Panc1 (cell line): ENCODE measurements at regions not wholly inside any gene's neighbourhood (a gene's known extent, or its start where the extent isn't known, plus 50 kb on each side); places are given as distances from the start of the nearest gene placed in this dataset.

Experiments used
- ATAC-seq: fragments of 200-7000 bp; cut with Tn5 transposase; 2 replicates; pipeline ENCODE4 v1.9.1; 2020; ENCODE audit warnings: mild to moderate bottlenecking, moderate library complexity
- BruUV-seq: library from RNA; stranded (reverse); fragments of 400-500 nt; replicated peaks from 2 replicates; lab custom pipeline; 2021; lab: Mats Ljungman, UMichigan
- CTCF ChIA-PET: fragments of 300-600 bp; sonication (Branson Sonifier 250); formaldehyde crosslinking; loops from one replicate; lab custom pipeline; 2022; ENCODE audit warnings: antibody characterized with exemption; lab: Charles Lee
- POLR2A ChIA-PET: fragments of 300-600 bp; sonication (Branson Sonifier 250); formaldehyde crosslinking; loops from one replicate; lab custom pipeline; 2022; ENCODE audit warnings: antibody characterized with exemption; lab: Charles Lee
- DNase-seq: peaks from one replicate; pipeline ENCODE4 v3.0.0-alpha.2; 2010; ENCODE audit warnings: low read depth, low spot score
- H3K27ac ChIP-seq: 2 replicates; pipeline ENCODE4 v1.5.1; 2011; ENCODE audit warnings: mild to moderate bottlenecking, low read length, inconsistent platforms
- H3K27me3 ChIP-seq: fragments of 200-500 bp; sonication (Bioruptor generic); 2 replicates; pipeline ENCODE4 v1.6.0; 2014; ENCODE audit warnings: low read length, inconsistent platforms; ENCODE audit not compliant: control insufficient read depth, insufficient read depth
- H3K36me3 ChIP-seq: fragments of 200-500 bp; sonication (Bioruptor generic); 2 replicates; pipeline ENCODE4 v1.5.1; 2014; ENCODE audit warnings: inconsistent platforms, mild to moderate bottlenecking, low read length, moderate library complexity; ENCODE audit not compliant: control insufficient read depth, insufficient read depth
- H3K4me1 ChIP-seq: 2 replicates; pipeline ENCODE4 v1.5.1; 2011; ENCODE audit warnings: inconsistent platforms, mild to moderate bottlenecking, low read length, moderate library complexity; ENCODE audit not compliant: control insufficient read depth, insufficient read depth
- H3K4me3 ChIP-seq, 2 experiments: 2 replicates each; pipeline ENCODE4 v1.5.1; 2011 to 2012; ENCODE audit warnings: low read depth in 2 of 2, low read length in 2 of 2, mild to moderate bottlenecking in 2 of 2, inconsistent platforms in 1 of 2, moderate library complexity in 1 of 2
- H3K9me3 ChIP-seq: fragments of 200-500 bp; sonication (Bioruptor generic); 2 replicates; pipeline ENCODE4 v1.5.1; 2014; ENCODE audit warnings: low read depth, mild to moderate bottlenecking, inconsistent platforms, low read length, moderate library complexity; ENCODE audit not compliant: control insufficient read depth, insufficient read depth
- POLR2AphosphoS5 ChIP-seq: IDR thresholded peaks from 2 replicates; pipeline ENCODE4 v1.6.1; 2012; ENCODE audit warnings: mild to moderate bottlenecking, low read depth, low read length, moderate library complexity
- SIN3A ChIP-seq: IDR thresholded peaks from 2 replicates; pipeline ENCODE4 v1.6.1; 2012; ENCODE audit warnings: low read depth, mild to moderate bottlenecking, low read length, moderate library complexity, borderline replicate concordance; ENCODE audit not compliant: insufficient read depth
- TCF7L2 ChIP-seq: IDR thresholded peaks from 2 replicates; pipeline ENCODE4 v1.6.1; 2011; ENCODE audit warnings: mild to moderate bottlenecking, low read depth, low read length, inconsistent platforms
- in situ Hi-C: cut with HindIII; loops from 2 replicates; pipeline ENCODE4 v1.10.0; 2016; ENCODE audit warnings: low sequenced_read_pairs, low pct_unique_long_range_greater_than_20kb
- intact Hi-C: fragments of 100-400 bp; cut with micrococcal nuclease; formaldehyde crosslinking; loops from one replicate; pipeline ENCODE4 v1.10.0; 2022; ENCODE audit not compliant: unreplicated experiment
- TF ChIP-seq, protein P1 (sequence below), 2 experiments: IDR thresholded peaks; 2 replicates each; pipeline ENCODE4 v1.6.1; 2011 to 2012; ENCODE audit warnings: low read depth in 2 of 2, control low read depth in 1 of 2, low read length in 1 of 2, mild to moderate bottlenecking in 1 of 2, moderate library complexity in 1 of 2; ENCODE audit not compliant: insufficient read depth in 1 of 2
- TF ChIP-seq, protein P2 (sequence below): fragments of 450-650 bp; IDR thresholded peaks from 2 replicates; pipeline ENCODE4 v1.5.1; 2017; ENCODE audit warnings: mild to moderate bottlenecking

DNA sequence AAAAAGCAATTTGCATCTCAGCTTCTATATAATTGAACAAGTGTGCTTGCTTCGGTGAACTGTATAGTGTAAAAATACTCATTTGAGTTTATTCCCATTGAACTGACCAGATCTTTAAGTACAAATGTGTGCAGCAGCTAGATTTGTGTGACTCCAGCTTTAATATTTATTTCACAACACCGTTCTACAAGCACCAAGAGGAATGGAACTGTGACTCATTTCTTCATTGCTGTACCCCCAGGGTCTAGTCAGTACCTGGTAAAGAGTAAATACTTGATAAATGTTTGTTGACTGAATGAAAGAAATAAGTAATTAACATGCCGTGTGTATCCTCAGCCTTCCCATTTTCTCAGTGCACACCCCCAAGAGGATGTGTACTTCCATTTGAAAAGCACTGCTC is 464.8 kb downstream of the CBLN4 start:
- no peaks in the 10 kb centered on the region for H3K27me3 ChIP-seq
- BruUV-seq, result no TSS peak
- H3K36me3 ChIP-seq, result no peaks in the 10 kb centered on the region
- no peak for ATAC-seq
- in situ Hi-C loops, result no loop called here
- no peak overlapping the region for H3K4me3 ChIP-seq
- ChIA-PET CTCF (no interaction called here), POLR2A (no interaction called here)
- no peaks in the 10 kb centered on the region for H3K9me3 ChIP-seq
- intact Hi-C loops, result no loop called here
- TF ChIP-seq SIN3A, result no peak
- TF ChIP-seq, protein P1, sequence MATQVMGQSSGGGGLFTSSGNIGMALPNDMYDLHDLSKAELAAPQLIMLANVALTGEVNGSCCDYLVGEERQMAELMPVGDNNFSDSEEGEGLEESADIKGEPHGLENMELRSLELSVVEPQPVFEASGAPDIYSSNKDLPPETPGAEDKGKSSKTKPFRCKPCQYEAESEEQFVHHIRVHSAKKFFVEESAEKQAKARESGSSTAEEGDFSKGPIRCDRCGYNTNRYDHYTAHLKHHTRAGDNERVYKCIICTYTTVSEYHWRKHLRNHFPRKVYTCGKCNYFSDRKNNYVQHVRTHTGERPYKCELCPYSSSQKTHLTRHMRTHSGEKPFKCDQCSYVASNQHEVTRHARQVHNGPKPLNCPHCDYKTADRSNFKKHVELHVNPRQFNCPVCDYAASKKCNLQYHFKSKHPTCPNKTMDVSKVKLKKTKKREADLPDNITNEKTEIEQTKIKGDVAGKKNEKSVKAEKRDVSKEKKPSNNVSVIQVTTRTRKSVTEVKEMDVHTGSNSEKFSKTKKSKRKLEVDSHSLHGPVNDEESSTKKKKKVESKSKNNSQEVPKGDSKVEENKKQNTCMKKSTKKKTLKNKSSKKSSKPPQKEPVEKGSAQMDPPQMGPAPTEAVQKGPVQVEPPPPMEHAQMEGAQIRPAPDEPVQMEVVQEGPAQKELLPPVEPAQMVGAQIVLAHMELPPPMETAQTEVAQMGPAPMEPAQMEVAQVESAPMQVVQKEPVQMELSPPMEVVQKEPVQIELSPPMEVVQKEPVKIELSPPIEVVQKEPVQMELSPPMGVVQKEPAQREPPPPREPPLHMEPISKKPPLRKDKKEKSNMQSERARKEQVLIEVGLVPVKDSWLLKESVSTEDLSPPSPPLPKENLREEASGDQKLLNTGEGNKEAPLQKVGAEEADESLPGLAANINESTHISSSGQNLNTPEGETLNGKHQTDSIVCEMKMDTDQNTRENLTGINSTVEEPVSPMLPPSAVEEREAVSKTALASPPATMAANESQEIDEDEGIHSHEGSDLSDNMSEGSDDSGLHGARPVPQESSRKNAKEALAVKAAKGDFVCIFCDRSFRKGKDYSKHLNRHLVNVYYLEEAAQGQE (IDR thresholded peaks at IDR 0.05; ENCODE audit: insufficient read depth in 1 of 2, low read depth in 2 of 2, low read length in 1 of 2), result no peak
- no peak for TF ChIP-seq POLR2AphosphoS5
- no peak for TF ChIP-seq TCF7L2
- TF ChIP-seq, protein P2, sequence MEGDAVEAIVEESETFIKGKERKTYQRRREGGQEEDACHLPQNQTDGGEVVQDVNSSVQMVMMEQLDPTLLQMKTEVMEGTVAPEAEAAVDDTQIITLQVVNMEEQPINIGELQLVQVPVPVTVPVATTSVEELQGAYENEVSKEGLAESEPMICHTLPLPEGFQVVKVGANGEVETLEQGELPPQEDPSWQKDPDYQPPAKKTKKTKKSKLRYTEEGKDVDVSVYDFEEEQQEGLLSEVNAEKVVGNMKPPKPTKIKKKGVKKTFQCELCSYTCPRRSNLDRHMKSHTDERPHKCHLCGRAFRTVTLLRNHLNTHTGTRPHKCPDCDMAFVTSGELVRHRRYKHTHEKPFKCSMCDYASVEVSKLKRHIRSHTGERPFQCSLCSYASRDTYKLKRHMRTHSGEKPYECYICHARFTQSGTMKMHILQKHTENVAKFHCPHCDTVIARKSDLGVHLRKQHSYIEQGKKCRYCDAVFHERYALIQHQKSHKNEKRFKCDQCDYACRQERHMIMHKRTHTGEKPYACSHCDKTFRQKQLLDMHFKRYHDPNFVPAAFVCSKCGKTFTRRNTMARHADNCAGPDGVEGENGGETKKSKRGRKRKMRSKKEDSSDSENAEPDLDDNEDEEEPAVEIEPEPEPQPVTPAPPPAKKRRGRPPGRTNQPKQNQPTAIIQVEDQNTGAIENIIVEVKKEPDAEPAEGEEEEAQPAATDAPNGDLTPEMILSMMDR, result no peak
- no peaks in the 10 kb centered on the region for H3K4me1 ChIP-seq
- H3K27ac ChIP-seq, result no peak overlapping the region
- no peak for DNase-seq

DNA sequence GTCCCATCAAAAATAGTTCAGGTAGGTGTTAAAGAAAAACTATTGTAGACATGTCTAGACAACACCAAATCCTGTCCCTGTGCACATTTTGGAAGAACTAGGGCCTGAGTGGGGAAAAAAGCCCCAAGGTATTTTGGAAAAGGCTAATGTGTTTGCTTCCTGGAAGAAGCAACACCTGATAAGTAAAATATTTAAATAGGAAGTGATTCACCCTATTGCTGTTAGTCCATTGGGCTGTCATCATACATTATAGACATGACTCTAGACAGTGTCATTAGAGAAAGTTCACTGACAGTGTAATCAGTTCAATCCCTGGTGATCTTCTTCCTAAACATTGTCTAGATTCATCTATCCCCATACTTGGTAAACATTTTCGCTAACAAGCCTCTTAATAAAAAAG is 465.3 kb downstream of the CBLN4 start:
- intact Hi-C loops (no loop called here), in situ Hi-C loops (no loop called here)
- no peaks in the 10 kb centered on the region for H3K4me1 ChIP-seq
- CTCF ChIA-PET, result no interaction called here
- no peak overlapping the region for H3K4me3 ChIP-seq
- no peak for DNase-seq
- no peak for ATAC-seq
- no peak overlapping the region for H3K27ac ChIP-seq
- POLR2A ChIA-PET, result no interaction called here
- no TSS peak for BruUV-seq
- no peaks in the 10 kb centered on the region for H3K36me3 ChIP-seq
- no peaks in the 10 kb centered on the region for H3K27me3 ChIP-seq
- TF ChIP-seq, protein P2, result no peak
- TF ChIP-seq POLR2AphosphoS5, result no peak
- TF ChIP-seq TCF7L2, result no peak
- TF ChIP-seq SIN3A, result no peak
- TF ChIP-seq, protein P1 (IDR thresholded peaks at IDR 0.05; ENCODE audit: insufficient read depth in 1 of 2, low read depth in 2 of 2, low read length in 1 of 2), result no peak
- no peaks in the 10 kb centered on the region for H3K9me3 ChIP-seq
